ENCODE measurements at regions not wholly inside any gene's neighbourhood (a gene's known extent, or its start where the extent isn't known, plus 50 kb on each side); places are given as distances from the start of the nearest gene placed in this dataset.

DNA sequence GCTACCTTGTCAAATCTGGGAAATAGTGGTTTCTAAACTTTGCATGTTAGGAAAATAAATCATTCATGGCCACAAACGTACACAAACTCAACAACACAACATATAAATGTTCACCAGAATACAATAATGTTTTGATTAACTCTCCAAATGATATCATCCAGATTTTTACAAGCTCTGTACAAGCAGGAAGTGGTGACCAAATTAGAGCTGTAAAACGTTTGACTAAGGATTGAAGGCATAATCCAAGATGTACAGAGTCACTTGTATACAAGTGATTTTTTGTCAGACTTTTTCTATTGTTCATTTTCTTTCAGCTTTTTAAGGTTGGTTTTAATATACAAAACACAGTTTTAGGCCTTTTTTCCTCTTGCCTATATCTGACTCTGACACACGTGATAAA is 748.4 kb upstream of the GRM7 start:
- intact Hi-C loops (cut with DNase I; ENCODE audit: low total_unique reads) = no loop called here
- no peaks in the 10 kb centered on the region for H3K27me3 ChIP-seq
- no peak for DNase-seq
- no peaks in the 10 kb centered on the region for H3K4me1 ChIP-seq
- H3K27ac ChIP-seq = no peak overlapping the region
- no peak for TF ChIP-seq POLR2A (IDR thresholded peaks at IDR 0.05)
- TF ChIP-seq, protein P1, sequence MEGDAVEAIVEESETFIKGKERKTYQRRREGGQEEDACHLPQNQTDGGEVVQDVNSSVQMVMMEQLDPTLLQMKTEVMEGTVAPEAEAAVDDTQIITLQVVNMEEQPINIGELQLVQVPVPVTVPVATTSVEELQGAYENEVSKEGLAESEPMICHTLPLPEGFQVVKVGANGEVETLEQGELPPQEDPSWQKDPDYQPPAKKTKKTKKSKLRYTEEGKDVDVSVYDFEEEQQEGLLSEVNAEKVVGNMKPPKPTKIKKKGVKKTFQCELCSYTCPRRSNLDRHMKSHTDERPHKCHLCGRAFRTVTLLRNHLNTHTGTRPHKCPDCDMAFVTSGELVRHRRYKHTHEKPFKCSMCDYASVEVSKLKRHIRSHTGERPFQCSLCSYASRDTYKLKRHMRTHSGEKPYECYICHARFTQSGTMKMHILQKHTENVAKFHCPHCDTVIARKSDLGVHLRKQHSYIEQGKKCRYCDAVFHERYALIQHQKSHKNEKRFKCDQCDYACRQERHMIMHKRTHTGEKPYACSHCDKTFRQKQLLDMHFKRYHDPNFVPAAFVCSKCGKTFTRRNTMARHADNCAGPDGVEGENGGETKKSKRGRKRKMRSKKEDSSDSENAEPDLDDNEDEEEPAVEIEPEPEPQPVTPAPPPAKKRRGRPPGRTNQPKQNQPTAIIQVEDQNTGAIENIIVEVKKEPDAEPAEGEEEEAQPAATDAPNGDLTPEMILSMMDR (IDR thresholded peaks at IDR 0.05) = no peak
- WGBS, 2 donors = 70 to 71% methylated on average over 3 of the region's 3 CpGs
- H3K36me3 ChIP-seq (ENCODE audit: low read depth, missing control alignments) = no peaks in the 10 kb centered on the region
- no peaks in the 10 kb centered on the region for H3K9me3 ChIP-seq
- no peak overlapping the region for H3K4me3 ChIP-seq

- DNase-seq = no peak
- no peak overlapping the region for H3K4me3 ChIP-seq
- H3K9me3 ChIP-seq = no peaks in the 10 kb centered on the region
- TF ChIP-seq, protein P1 (IDR thresholded peaks at IDR 0.05) = no peak
- TF ChIP-seq POLR2A (IDR thresholded peaks at IDR 0.05) = no peak
- intact Hi-C loops (cut with DNase I; ENCODE audit: low total_unique reads) = no loop called here
- no peaks in the 10 kb centered on the region for H3K36me3 ChIP-seq (ENCODE audit: low read depth, missing control alignments)
- no peak overlapping the region for H3K27ac ChIP-seq
- H3K27me3 ChIP-seq = no peaks in the 10 kb centered on the region
- no peaks in the 10 kb centered on the region for H3K4me1 ChIP-seq
- WGBS, 2 donors = 77 to 92% methylated on average over 2 of the region's 2 CpGs
These were observed 747.6 kb upstream of the GRM7 start for GRCh38 chr3:6113338-6113737.

DNA sequence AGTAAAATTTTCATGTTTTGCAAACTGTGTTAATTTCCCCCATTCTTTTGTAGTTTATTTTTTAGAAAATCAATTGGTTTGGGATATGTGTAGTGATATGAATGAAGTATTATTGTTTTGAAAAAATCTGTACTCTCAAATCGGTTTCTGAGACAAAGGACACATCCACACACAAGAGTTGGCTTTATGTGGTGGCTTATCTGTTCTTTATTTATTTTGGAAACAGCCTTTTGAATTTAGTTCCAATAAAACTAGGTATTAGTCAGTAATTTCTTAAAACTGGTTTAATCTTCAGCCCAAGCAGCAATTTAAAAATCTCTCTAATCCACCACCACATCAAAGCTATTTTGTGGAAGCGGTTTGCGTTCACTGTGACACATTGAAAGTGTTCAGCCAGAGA is 741.5 kb upstream of the GRM7 start:
- Histone ChIP-seq H3K4me3 (no peak overlapping the region), H3K4me1 (no peaks in the 10 kb centered on the region), H3K27ac (no peak overlapping the region), H3K9me3 (no peaks in the 10 kb centered on the region), H3K27me3 (no peaks in the 10 kb centered on the region), H3K36me3 (ENCODE audit: low read depth, missing control alignments) (no peaks in the 10 kb centered on the region)
- no peak for TF ChIP-seq POLR2A (IDR thresholded peaks at IDR 0.05)
- TF ChIP-seq, protein P1 (IDR thresholded peaks at IDR 0.05) = no peak
- intact Hi-C loops (cut with DNase I; ENCODE audit: low total_unique reads) = no loop called here
- no peak for DNase-seq
- 64 to 82% methylated on average over 3 of the region's 3 CpGs for WGBS, 2 donors

DNA sequence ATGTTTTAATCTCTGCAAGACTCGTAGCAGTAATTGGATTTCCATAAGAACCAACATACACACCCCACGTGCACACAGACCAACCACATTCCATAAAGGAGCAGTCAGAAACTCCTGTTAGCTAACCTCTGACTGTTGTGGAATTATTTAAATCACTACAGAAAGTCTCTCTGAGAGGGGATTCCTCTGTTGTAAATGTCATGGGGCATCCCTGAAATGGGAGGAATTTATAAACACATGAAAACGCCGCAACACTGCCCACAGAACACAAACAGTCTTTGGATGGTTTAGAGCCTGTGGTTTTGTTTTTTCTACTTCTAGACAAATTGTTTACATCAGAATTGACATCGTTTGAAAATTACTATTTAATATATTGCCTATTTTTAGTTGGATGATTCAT is 740.1 kb upstream of the GRM7 start:
- 65 to 75% methylated on average over 5 of the region's 5 CpGs for WGBS, 2 donors

DNA sequence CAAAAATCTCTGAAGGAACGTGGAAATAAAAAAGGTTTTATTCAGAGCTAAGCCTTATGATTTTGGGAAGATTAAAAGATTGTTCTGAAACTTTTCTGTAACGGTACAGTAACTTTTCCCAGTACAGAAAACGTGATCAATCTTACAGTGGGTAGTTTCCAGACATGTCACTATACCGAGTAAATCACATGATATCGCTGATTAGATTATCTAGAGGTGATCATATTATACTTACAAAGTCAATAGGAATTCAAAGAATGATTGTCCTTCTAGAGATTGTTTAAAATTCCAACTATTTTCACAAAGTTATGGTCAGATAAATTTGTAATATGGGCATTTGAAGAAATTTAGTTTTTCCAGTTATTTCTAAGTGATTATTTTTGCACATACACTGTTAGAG is 736.0 kb upstream of the GRM7 start:
- 80 to 85% methylated on average over 5 of the region's 5 CpGs for WGBS, 2 donors
- Histone ChIP-seq H3K27me3 (no peaks in the 10 kb centered on the region), H3K27ac (no peak overlapping the region), H3K36me3 (ENCODE audit: low read depth, missing control alignments) (no peaks in the 10 kb centered on the region), H3K4me1 (no peaks in the 10 kb centered on the region), H3K9me3 (no peaks in the 10 kb centered on the region), H3K4me3 (no peak overlapping the region)
- TF ChIP-seq POLR2A (IDR thresholded peaks at IDR 0.05) = no peak
- TF ChIP-seq, protein P1 (IDR thresholded peaks at IDR 0.05) = no peak
- DNase-seq = no peak
- intact Hi-C loops (cut with DNase I; ENCODE audit: low total_unique reads) = no loop called here

More for the DNA sequence above, 740.1 kb upstream of the GRM7 start:
- Histone ChIP-seq H3K27ac (no peak overlapping the region), H3K4me1 (no peaks in the 10 kb centered on the region), H3K4me3 (no peak overlapping the region), H3K27me3 (no peaks in the 10 kb centered on the region), H3K36me3 (ENCODE audit: low read depth, missing control alignments) (no peaks in the 10 kb centered on the region), H3K9me3 (no peaks in the 10 kb centered on the region)
- DNase-seq = no peak
- TF ChIP-seq, protein P1 (IDR thresholded peaks at IDR 0.05) = no peak
- no peak for TF ChIP-seq POLR2A (IDR thresholded peaks at IDR 0.05)
- intact Hi-C loops (cut with DNase I; ENCODE audit: low total_unique reads) = no loop called here

Data from testis (tissue), 2 donors.